C4-2B (cell line): ENCODE measurements at regions not wholly inside any gene's neighbourhood (a gene's known extent, or its start where the extent isn't known, plus 50 kb on each side); places are given as distances from the start of the nearest gene placed in this dataset.

ENCODE experiments used
- ZFX ChIP-seq: fragments of 450-650 bp; IDR thresholded peaks from 2 replicates; pipeline ENCODE4 v1.6.1; 2017
- TF ChIP-seq, protein P1 (sequence below): fragments of 450-650 bp; conservative IDR thresholded peaks from 2 replicates; pipeline ENCODE4 v1.5.1; 2017; ENCODE audit warnings: mild to moderate bottlenecking

DNA sequence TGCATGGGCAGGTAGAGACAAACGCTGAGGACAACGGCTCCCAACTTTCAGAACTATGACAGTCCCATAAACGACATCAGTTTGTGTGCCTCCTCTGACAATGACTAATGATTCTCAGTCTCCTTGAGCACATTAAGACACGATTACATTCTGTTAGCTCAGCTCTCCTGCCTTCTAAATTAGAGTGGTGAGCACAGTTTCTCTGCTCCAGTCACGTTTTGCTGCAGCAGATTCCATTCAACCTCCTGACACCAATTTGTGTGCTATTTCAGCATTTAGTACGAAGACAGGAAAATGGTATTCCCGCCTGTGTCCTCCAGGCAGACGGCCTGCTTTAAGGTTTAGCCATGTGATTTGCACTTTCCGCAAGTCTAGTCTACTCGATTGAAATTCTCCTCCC, 458.4 kb upstream of the CFAP20DC start:
- TF ChIP-seq, protein P1, sequence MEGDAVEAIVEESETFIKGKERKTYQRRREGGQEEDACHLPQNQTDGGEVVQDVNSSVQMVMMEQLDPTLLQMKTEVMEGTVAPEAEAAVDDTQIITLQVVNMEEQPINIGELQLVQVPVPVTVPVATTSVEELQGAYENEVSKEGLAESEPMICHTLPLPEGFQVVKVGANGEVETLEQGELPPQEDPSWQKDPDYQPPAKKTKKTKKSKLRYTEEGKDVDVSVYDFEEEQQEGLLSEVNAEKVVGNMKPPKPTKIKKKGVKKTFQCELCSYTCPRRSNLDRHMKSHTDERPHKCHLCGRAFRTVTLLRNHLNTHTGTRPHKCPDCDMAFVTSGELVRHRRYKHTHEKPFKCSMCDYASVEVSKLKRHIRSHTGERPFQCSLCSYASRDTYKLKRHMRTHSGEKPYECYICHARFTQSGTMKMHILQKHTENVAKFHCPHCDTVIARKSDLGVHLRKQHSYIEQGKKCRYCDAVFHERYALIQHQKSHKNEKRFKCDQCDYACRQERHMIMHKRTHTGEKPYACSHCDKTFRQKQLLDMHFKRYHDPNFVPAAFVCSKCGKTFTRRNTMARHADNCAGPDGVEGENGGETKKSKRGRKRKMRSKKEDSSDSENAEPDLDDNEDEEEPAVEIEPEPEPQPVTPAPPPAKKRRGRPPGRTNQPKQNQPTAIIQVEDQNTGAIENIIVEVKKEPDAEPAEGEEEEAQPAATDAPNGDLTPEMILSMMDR: no peak
- no peak for TF ChIP-seq ZFX
